ENCODE measurements at regions not wholly inside any gene's neighbourhood (a gene's known extent, or its start where the extent isn't known, plus 50 kb on each side); places are given as distances from the start of the nearest gene placed in this dataset.

DNA sequence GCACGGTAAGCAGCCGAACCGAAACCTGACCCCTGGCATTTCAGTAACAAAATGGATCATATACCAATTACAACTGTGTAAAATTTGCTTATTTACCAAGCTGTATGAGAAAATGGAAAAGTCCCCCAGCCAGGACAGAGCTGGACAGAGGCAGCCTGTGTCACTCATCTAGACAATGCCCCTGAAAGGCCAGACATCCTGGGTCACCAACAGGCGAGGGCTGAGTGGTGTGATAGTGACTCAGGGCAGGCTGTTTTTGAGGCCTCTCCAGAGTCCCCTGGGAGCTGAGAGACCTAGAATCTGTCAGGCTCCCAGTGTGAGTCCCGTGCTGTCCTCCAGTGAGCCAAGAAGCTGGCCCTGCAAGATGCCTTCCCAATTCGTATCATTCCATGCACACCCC lies 680.4 kb downstream of the TBC1D22A start:
- TF ChIP-seq GATA3 (IDR thresholded peaks at IDR 0.05; ENCODE audit: low read depth, low read length) (no peak), GATA2 (IDR thresholded peaks at IDR 0.05; ENCODE audit: low read depth, low read length) (no peak)
